ENCODE measurements at regions not wholly inside any gene's neighbourhood (a gene's known extent, or its start where the extent isn't known, plus 50 kb on each side); places are given as distances from the start of the nearest gene placed in this dataset.

DNA sequence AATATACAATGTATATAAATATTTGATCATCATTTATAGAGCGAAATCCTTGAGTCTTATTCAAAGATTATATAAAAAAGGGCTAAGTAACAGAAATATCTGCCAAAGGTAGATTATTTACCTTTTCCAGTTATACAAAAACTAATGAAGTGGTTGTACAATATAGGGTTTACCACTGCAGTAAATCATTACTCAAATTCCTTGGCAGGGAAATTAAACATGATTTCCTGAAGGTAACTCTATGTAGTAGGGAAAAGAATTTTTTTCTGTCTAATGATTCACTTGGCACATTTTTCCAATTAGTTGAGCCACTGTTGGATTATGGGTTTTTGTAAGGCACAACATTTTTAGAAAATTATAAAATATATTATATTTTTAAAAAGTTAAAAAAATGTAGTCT lies 129.6 kb downstream of the NR2F2 start:
- ChIA-PET CTCF (no interaction called here), POLR2A (no interaction called here)
- Histone ChIP-seq H3K4me3 (ENCODE audit: low read depth, low read length) (no peak overlapping the region), H3K27ac (ENCODE audit: low read depth, low read length) (no peak overlapping the region), H3K9me3 (ENCODE audit: control insufficient read depth, insufficient read depth, low read length) (no peaks in the 10 kb centered on the region), H3K27me3 (ENCODE audit: control insufficient read depth, insufficient read depth, low read length) (no peaks in the 10 kb centered on the region)
- TF ChIP-seq, protein P1, sequence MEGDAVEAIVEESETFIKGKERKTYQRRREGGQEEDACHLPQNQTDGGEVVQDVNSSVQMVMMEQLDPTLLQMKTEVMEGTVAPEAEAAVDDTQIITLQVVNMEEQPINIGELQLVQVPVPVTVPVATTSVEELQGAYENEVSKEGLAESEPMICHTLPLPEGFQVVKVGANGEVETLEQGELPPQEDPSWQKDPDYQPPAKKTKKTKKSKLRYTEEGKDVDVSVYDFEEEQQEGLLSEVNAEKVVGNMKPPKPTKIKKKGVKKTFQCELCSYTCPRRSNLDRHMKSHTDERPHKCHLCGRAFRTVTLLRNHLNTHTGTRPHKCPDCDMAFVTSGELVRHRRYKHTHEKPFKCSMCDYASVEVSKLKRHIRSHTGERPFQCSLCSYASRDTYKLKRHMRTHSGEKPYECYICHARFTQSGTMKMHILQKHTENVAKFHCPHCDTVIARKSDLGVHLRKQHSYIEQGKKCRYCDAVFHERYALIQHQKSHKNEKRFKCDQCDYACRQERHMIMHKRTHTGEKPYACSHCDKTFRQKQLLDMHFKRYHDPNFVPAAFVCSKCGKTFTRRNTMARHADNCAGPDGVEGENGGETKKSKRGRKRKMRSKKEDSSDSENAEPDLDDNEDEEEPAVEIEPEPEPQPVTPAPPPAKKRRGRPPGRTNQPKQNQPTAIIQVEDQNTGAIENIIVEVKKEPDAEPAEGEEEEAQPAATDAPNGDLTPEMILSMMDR (IDR thresholded peaks at IDR 0.05; ENCODE audit: low read depth, low read length): no peak
- DNase-seq (ENCODE audit: low read depth, low spot score): no peak

DNA sequence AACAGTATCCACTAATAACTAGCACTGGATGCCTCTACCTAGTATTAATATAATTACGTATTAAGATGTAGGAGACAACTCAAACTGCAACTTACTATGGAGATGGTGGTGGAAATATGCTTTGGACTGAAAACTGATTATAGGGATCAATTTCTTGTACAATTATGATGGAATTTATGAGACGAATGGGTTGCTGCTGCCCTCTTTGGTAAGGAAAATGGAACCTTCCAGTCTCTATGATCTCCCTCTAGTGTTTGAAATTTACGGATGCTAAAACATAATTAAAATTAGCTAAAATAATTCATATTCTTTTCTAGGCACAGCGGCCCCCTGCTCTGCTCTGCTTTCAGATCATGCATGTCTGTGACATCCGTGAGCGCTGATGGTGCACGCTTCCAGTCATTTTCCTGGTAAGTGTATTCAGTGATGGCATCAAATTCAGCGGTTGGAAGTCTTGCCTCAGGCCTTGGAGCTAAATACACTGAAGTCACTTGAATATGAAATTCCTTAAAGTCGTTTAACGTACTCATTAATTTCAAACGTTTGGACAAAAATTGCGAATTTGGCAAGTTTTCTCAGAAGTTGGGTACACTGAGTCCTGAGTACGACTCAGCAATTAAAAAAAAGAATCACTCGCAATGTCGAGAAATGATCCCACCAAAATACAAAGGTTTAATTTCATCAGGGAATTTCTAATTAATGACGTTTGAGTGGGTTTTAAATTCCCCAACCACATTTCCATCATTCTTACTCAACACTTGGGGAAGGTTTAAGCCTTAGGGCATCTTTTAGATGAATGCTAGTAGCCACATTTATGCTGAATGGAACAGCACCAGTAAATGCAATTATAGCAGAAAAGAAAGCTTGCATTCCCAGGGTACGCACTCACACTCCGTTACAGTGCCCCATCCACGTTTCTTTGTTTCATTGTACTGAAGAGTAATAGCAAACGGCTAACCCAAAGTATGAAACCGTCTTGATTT lies 132.6 kb downstream of the NR2F2 start:
- TF ChIP-seq, protein P1 (IDR thresholded peaks at IDR 0.05; ENCODE audit: low read depth, low read length): peak; percentile 44
- ChIA-PET CTCF (interaction anchor here (0.9 to 1.3 kb wide), 3 partner anchors 9 to 105 kb away, joined by 3 to 6 read pairs (median 3); no protein-coding TSS in a partner anchor), POLR2A (no interaction called here)
- no peak overlapping the region for H3K27ac ChIP-seq (ENCODE audit: low read depth, low read length)
- no peaks in the 10 kb centered on the region for H3K9me3 ChIP-seq (ENCODE audit: control insufficient read depth, insufficient read depth, low read length)
- peaks cover 3% of the 10 kb centered on the region for H3K27me3 ChIP-seq (ENCODE audit: control insufficient read depth, insufficient read depth, low read length)
- no peak for DNase-seq (ENCODE audit: low read depth, low spot score)
- no peak overlapping the region for H3K4me3 ChIP-seq (ENCODE audit: low read depth, low read length)

DNA sequence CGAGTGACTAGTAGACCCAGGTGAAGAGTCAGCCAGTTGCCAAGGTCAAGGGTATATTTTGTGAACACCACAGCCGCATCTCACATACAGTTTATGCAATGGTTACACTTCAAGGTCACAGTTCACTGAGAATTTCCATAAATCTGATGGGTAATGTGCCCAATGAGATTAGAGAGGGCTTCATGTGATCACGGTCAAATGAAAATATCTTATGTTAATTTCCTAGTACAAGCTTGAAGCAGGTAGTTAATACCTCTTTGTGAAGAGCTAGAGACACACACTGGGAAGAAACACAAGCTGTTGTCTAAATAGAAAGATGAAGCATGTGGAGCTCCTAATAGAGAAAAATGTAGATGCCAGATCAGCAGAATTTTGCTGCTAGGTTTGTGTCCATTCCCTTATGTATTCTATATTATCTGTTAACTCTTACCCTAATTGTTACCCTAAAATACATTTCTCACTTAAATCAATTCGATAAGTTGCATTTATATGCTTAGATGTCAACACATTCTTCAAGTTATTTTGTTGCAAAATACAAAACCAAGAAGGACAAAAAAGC lies 136.0 kb downstream of the NR2F2 start:
- Histone ChIP-seq H3K27me3 (ENCODE audit: control insufficient read depth, insufficient read depth, low read length) (peaks cover 12% of the 10 kb centered on the region), H3K27ac (ENCODE audit: low read depth, low read length) (no peak overlapping the region), H3K9me3 (ENCODE audit: control insufficient read depth, insufficient read depth, low read length) (no peaks in the 10 kb centered on the region), H3K4me3 (ENCODE audit: low read depth, low read length) (no peak overlapping the region)
- CTCF ChIA-PET: no interaction called here
- TF ChIP-seq, protein P1 (IDR thresholded peaks at IDR 0.05; ENCODE audit: low read depth, low read length): no peak
- POLR2A ChIA-PET: no interaction called here
- no peak for DNase-seq (ENCODE audit: low read depth, low spot score)

DNA sequence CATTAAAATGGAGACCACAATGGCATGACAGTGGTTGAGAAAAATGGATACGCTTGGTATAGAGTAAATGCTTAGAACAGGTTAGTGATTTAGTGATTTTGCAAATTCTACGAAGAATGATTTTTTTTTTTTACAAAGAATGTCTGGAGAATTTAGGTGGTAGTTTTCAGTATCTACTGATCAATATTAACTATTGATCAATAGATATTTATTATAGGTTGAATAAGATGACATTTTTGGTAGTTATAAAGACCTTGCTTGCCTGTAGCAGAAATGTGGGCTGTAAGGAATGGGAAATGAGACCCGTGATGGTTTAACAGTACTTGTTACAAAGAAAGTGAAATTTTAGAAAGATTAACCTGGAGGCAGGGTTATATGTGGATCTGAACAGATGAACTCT lies 137.5 kb downstream of the NR2F2 start:
- H3K4me3 ChIP-seq (ENCODE audit: low read depth, low read length): no peak overlapping the region
- no peaks in the 10 kb centered on the region for H3K9me3 ChIP-seq (ENCODE audit: control insufficient read depth, insufficient read depth, low read length)
- CTCF ChIA-PET: no interaction called here
- DNase-seq (ENCODE audit: low read depth, low spot score): no peak
- no peak overlapping the region for H3K27ac ChIP-seq (ENCODE audit: low read depth, low read length)
- peaks cover 12% of the 10 kb centered on the region for H3K27me3 ChIP-seq (ENCODE audit: control insufficient read depth, insufficient read depth, low read length)
- POLR2A ChIA-PET: no interaction called here
- TF ChIP-seq, protein P1 (IDR thresholded peaks at IDR 0.05; ENCODE audit: low read depth, low read length): no peak

DNA sequence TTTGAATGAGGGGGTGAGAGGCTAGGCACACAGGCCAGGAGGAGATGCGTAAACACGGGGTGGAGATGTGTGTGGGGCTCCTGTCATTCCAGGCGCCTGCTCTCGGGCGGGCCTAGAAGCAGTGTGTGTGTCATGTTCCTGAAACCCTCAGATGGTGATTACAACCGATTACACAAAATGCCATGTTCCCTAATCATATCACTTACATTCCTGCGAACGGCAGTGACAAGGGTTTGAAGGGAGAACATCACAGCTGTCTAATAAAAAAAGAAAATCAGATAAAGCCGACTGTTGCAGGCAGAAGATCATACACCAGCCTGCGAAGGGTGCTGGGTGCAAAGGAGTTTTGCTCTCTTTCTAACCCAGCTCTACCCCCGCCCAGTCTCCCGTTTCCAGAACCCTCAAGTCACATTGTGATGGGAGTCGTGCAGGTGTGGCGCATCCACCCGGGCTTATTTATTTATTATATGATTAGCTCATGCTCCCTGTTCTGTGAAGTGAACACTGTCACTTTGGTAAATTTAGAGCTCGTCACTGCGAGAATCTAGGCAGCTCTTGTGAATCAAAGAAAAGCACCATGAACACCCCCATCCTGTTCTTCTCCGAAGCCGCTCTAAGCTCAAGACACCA lies 140.3 kb downstream of the NR2F2 start:
- POLR2A ChIA-PET: no interaction called here
- TF ChIP-seq, protein P1 (IDR thresholded peaks at IDR 0.05; ENCODE audit: low read depth, low read length): no peak
- DNase-seq (ENCODE audit: low read depth, low spot score): no peak
- no peaks in the 10 kb centered on the region for H3K9me3 ChIP-seq (ENCODE audit: control insufficient read depth, insufficient read depth, low read length)
- H3K27me3 ChIP-seq (ENCODE audit: control insufficient read depth, insufficient read depth, low read length): peaks cover 12% of the 10 kb centered on the region
- no peak overlapping the region for H3K4me3 ChIP-seq (ENCODE audit: low read depth, low read length)
- H3K27ac ChIP-seq (ENCODE audit: low read depth, low read length): no peak overlapping the region
- CTCF ChIA-PET: no interaction called here
